Endothelial cell of umbilical vein (primary cell): ENCODE measurements at regions not wholly inside any gene's neighbourhood (a gene's known extent, or its start where the extent isn't known, plus 50 kb on each side); places are given as distances from the start of the nearest gene placed in this dataset.

ENCODE experiments used
- BruUV-seq: library from RNA; stranded (reverse); fragments of 400-500 nt; replicated peaks from 2 replicates; lab custom pipeline; 2021; lab: Mats Ljungman, UMichigan
- CTCF ChIA-PET: fragments of 300-600, 350-600 bp; sonication (Branson Sonifier 250); formaldehyde crosslinking; loops from one replicate; lab custom pipeline; 2021; ENCODE audit warnings: antibody characterized with exemption, inconsistent platforms; lab: Charles Lee
- POLR2A ChIA-PET: fragments of 300-600, 350-600 bp; sonication (Branson Sonifier 250); formaldehyde crosslinking; loops from one replicate; lab custom pipeline; 2021; ENCODE audit warnings: antibody characterized with exemption, inconsistent platforms; lab: Charles Lee
- DNase-seq: peaks from one replicate; pipeline ENCODE4 v3.0.0-alpha.2; 2011; ENCODE audit warnings: low read depth, low spot score
- FAIRE-seq: peaks from 2 replicates; lab custom pipeline; 2011; peaks lifted over from hg19 to GRCh38; lab: Jason Lieb, UNC
- H2AFZ ChIP-seq: 2 replicates; pipeline ENCODE4 v1.6.0; 2012; ENCODE audit warnings: low read depth, low read length, control low read depth, inconsistent platforms
- H3K27ac ChIP-seq: 2 replicates; pipeline ENCODE4 v1.5.1; 2011; ENCODE audit warnings: low read depth, mild to moderate bottlenecking, control low read depth, low read length, moderate library complexity; ENCODE audit not compliant: insufficient read depth
- H3K27me3 ChIP-seq, 2 experiments: 2 replicates each; pipeline versions ENCODE4 v1.6.0 to v1.6.1; 2011; ENCODE audit warnings: low read length in 2 of 2, mixed read lengths in 1 of 2; ENCODE audit not compliant: control insufficient read depth in 2 of 2, insufficient read depth in 2 of 2
- H3K36me3 ChIP-seq, 2 experiments: 2 replicates in 1 of 2; 3 replicates in 1 of 2; pipeline ENCODE4 v1.5.1; 2011; ENCODE audit warnings: low read length in 2 of 2, mild to moderate bottlenecking in 1 of 2, moderate library complexity in 1 of 2; ENCODE audit not compliant: control insufficient read depth in 2 of 2, insufficient read depth in 2 of 2; ENCODE audit errors: extremely low read depth in 1 of 2
- H3K4me1 ChIP-seq: 3 replicates; pipeline ENCODE4 v1.5.1; 2011; ENCODE audit warnings: mild to moderate bottlenecking, low read length; ENCODE audit not compliant: control insufficient read depth, insufficient read depth; ENCODE audit errors: extremely low read depth
- H3K4me2 ChIP-seq: 2 replicates; pipeline ENCODE4 v1.6.1; 2011; ENCODE audit warnings: low read length, control low read depth, mixed read lengths; ENCODE audit not compliant: insufficient read depth
- H3K4me3 ChIP-seq, 3 experiments: fragments of 200-600 bp in 1 of 3; sonication (generic), shearing (Covaris generic) in 1 of 3; replicated peaks in 1 of 3; 2 replicates each; pipeline ENCODE4 v1.5.1; 2011 to 2016; ENCODE audit warnings: control low read depth in 3 of 3, low read length in 3 of 3, mild to moderate bottlenecking in 2 of 3, inconsistent platforms in 1 of 3, low read depth in 1 of 3, moderate library complexity in 1 of 3; ENCODE audit not compliant: insufficient read depth in 1 of 3
- H3K79me2 ChIP-seq: 2 replicates; pipeline ENCODE4 v1.6.0; 2012; ENCODE audit warnings: low read length, inconsistent platforms; ENCODE audit not compliant: control insufficient read depth, insufficient read depth
- H3K9ac ChIP-seq: replicated peaks from 2 replicates; pipeline ENCODE3; 2011; ENCODE audit warnings: low read length, control low read depth; ENCODE audit not compliant: insufficient read depth; ENCODE audit errors: extremely low read depth
- H3K9me1 ChIP-seq: replicated peaks from 3 replicates; pipeline ENCODE4 v1.6.0; 2011; ENCODE audit warnings: mild to moderate bottlenecking, low read length; ENCODE audit not compliant: control insufficient read depth, insufficient read depth; ENCODE audit errors: extremely low read depth
- H3K9me3 ChIP-seq: replicated peaks from 2 replicates; pipeline ENCODE4 v1.5.1; 2012; ENCODE audit warnings: low read length, inconsistent platforms; ENCODE audit not compliant: control insufficient read depth, insufficient read depth
- H4K20me1 ChIP-seq: replicated peaks from 2 replicates; pipeline ENCODE3; 2011; ENCODE audit warnings: mild to moderate bottlenecking, low read length; ENCODE audit not compliant: control insufficient read depth, insufficient read depth; ENCODE audit errors: extremely low read depth
- EZH2 ChIP-seq: IDR thresholded peaks from 2 replicates; pipeline ENCODE4 v1.6.1; 2012; ENCODE audit warnings: borderline replicate concordance, low read depth, mild to moderate bottlenecking, moderate library complexity, low read length, inconsistent platforms; ENCODE audit not compliant: severe bottlenecking
- JUN ChIP-seq: IDR thresholded peaks from 2 replicates; pipeline ENCODE4 v1.6.1; 2011; ENCODE audit warnings: borderline replicate concordance, low read depth; ENCODE audit not compliant: insufficient read length, insufficient read depth
- MYC ChIP-seq: IDR thresholded peaks from one replicate; pipeline ENCODE4 v1.6.1; 2011; ENCODE audit warnings: mild to moderate bottlenecking, low read depth, low read length
- dilution Hi-C: fragments of 300-500 bp; cut with MboI; formaldehyde crosslinking; loops from one replicate; pipeline ENCODE4 v1.15.0; 2019; ENCODE audit warnings: low sequenced_read_pairs; ENCODE audit not compliant: extremely low pct_ligation_motif_present
- intact Hi-C: fragments of 100-400 bp; cut with micrococcal nuclease; formaldehyde crosslinking; loops from one replicate; pipeline ENCODE4 v1.10.0; 2022
- TF ChIP-seq, protein P1 (sequence below): IDR thresholded peaks from 2 replicates; pipeline ENCODE4 v1.6.1; 2011; ENCODE audit not compliant: insufficient read depth, insufficient read length
- TF ChIP-seq, protein P2 (sequence below), 2 donors: IDR thresholded peaks; 1 replicate in 1 of 2; 2 replicates in 1 of 2; pipeline ENCODE4 v1.5.1; 2011; ENCODE audit warnings: low read length in 2 of 2, mild to moderate bottlenecking in 2 of 2, moderate library complexity in 2 of 2, control low read depth in 1 of 2, inconsistent platforms in 1 of 2, low read depth in 1 of 2; ENCODE audit not compliant: insufficient read depth in 1 of 2; ENCODE audit errors: extremely low read depth in 1 of 2

DNA sequence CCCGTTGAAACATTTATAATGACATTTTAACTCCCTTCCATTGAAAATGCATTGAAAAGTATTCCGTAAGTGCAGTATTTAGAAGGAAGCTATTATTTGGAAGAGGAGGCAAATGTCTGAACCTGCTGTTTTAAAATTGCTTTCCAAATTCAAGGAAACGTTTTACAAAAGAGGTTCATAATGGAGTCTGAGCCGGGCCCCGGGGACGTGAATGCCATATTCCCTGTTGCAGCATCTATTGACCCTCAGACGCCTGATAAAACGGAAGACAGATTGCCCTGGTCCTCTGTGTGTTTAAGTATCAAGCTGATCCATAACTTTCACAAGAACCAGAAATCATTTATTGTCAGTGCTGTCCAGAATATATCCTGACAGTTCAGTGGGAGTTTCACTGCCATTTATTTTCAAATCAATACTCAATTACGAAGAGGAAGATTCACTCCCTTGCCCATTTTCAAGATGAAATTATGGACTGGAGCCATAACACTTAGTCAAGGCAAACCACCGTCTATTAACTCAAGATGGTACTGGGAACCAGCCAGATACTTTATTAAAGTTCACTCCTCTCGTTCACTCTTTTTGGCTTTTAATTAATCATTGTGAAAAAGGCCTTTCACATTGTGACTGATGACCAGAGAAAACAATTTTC lies 435.7 kb upstream of the PFKP start:
- no peak for FAIRE-seq
- no TSS peak for BruUV-seq

More for the DNA sequence above, 435.7 kb upstream of the PFKP start:
- Histone ChIP-seq H3K27ac (no peak overlapping the region), H3K4me3 (no peak overlapping the region), H2AFZ (no peak overlapping the region), H3K36me3 (no peaks in the 10 kb centered on the region), H4K20me1 (no peaks in the 10 kb centered on the region), H3K4me1 (no peaks in the 10 kb centered on the region), H3K9me1 (no peaks in the 10 kb centered on the region), H3K4me2 (no peak overlapping the region), H3K79me2 (no peaks in the 10 kb centered on the region), H3K9ac (no peak overlapping the region), H3K9me3 (peaks cover 8% of the 10 kb centered on the region), H3K27me3 (no peaks in the 10 kb centered on the region)
- dilution Hi-C loops = no loop called here
- ChIA-PET POLR2A (no interaction called here), CTCF (no interaction called here)
- TF ChIP-seq, protein P1, sequence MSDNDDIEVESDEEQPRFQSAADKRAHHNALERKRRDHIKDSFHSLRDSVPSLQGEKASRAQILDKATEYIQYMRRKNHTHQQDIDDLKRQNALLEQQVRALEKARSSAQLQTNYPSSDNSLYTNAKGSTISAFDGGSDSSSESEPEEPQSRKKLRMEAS = no peak
- TF ChIP-seq MYC (no peak), JUN (no peak), EZH2 (no peak)
- TF ChIP-seq, protein P2, sequence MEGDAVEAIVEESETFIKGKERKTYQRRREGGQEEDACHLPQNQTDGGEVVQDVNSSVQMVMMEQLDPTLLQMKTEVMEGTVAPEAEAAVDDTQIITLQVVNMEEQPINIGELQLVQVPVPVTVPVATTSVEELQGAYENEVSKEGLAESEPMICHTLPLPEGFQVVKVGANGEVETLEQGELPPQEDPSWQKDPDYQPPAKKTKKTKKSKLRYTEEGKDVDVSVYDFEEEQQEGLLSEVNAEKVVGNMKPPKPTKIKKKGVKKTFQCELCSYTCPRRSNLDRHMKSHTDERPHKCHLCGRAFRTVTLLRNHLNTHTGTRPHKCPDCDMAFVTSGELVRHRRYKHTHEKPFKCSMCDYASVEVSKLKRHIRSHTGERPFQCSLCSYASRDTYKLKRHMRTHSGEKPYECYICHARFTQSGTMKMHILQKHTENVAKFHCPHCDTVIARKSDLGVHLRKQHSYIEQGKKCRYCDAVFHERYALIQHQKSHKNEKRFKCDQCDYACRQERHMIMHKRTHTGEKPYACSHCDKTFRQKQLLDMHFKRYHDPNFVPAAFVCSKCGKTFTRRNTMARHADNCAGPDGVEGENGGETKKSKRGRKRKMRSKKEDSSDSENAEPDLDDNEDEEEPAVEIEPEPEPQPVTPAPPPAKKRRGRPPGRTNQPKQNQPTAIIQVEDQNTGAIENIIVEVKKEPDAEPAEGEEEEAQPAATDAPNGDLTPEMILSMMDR (IDR thresholded peaks at IDR 0.05; ENCODE audit: extremely low read depth in 1 of 2, insufficient read depth in 1 of 2, low read depth in 1 of 2, low read length in 2 of 2) = no peak
- no peak for DNase-seq
- intact Hi-C loops = no loop called here
